ENCODE measurements at regions not wholly inside any gene's neighbourhood (a gene's known extent, or its start where the extent isn't known, plus 50 kb on each side); places are given as distances from the start of the nearest gene placed in this dataset.

- no peak for DNase-seq (ENCODE audit: low read depth, low spot score)
Measured at GRCh38 chr3:130259166-130259874, 86.2 kb upstream of the COL6A5 start.

- no peak for DNase-seq (ENCODE audit: low read depth, low spot score)
Measured at GRCh38 chr3:130260918-130261317, 84.6 kb upstream of the COL6A5 start.

- DNase-seq (ENCODE audit: low read depth, low spot score): no peak
Measured at GRCh38 chr3:130263708-130264107, 81.8 kb upstream of the COL6A5 start.

- no peak for DNase-seq (ENCODE audit: low read depth, low spot score)
Measured at GRCh38 chr3:130266817-130267216, 78.7 kb upstream of the COL6A5 start.

- DNase-seq (ENCODE audit: low read depth, low spot score): peak; percentile 11
Measured at GRCh38 chr3:130276203-130276803, 69.2 kb upstream of the COL6A5 start.

GRCh38 chr3:130288670-130289069 is 56.8 kb upstream of the COL6A5 start:
- DNase-seq (ENCODE audit: low read depth, low spot score): no peak

DNA sequence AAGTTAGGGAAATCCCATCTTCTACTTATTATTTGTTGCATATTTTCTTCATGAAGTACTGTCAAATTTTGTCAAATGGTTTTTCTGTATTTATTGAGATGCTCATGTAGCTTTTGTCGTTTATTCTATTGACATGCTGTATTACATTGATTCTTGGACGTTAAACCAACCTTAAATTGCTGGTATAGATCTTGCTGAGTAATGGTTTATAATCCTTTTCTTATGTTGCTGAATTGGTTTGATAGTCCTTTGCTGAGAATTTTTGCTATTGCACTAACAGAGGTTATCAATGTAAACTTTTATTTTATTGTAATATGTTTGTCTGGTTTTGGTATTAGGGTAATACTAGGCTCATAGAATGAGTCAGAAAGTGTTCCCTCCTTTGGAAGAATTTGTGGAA is 54.3 kb upstream of the COL6A5 start:
- no peak for DNase-seq (ENCODE audit: low read depth, low spot score)

DNA sequence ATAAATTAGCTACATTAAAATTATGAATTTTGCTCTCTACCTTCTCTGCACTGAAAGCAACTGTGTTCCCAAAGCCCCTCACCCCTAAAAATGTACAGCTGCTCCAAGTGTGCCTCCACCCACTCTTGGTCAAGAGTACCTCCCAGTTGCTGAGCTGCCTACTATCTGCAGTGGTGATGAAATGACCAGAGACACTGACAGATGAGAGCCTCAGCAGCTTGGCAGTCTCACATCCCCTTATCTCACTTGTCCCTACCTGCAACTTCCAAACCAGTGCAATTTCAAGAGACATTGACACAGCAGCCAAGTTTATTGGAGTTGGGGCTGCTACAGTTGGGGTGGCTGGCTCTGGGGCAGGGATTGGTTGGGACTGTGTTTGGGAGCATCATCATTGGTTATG is 52.2 kb upstream of the COL6A5 start:
- DNase-seq (ENCODE audit: low read depth, low spot score): no peak

Data from pulmonary artery endothelial cell (primary cell).